IPS-NIHi7 (cell line): ENCODE measurements at regions not wholly inside any gene's neighbourhood (a gene's known extent, or its start where the extent isn't known, plus 50 kb on each side); places are given as distances from the start of the nearest gene placed in this dataset.
"Not testable (repeated sequence)": the region's sequence is repeated elsewhere in the genome, so short reads cannot be mapped to it uniquely, and the experiment has no call there.

Source experiments
- DNase-seq: peaks from one replicate; pipeline ENCODE4 v3.0.0; 2012; ENCODE audit warnings: mixed read lengths; ENCODE audit errors: extremely low spot score

- not testable (repeated sequence) for DNase-seq
Observed at GRCh38 chr20:53721445-53721963, 127.9 kb upstream of the ZNF217 start.

GRCh38 chr20:53719171-53719803, 125.6 kb upstream of the ZNF217 start:
- not testable (repeated sequence) for DNase-seq

- no peak for DNase-seq
Observed at GRCh38 chr20:53718142-53719021, 124.7 kb upstream of the ZNF217 start.

- no peak for DNase-seq
Observed at GRCh38 chr20:53716395-53716794, 122.8 kb upstream of the ZNF217 start.

- no peak for DNase-seq
Observed at GRCh38 chr20:53714524-53714923, 120.9 kb upstream of the ZNF217 start.

GRCh38 chr20:53713328-53714056, 119.9 kb upstream of the ZNF217 start:
- peak; percentile 51 for DNase-seq

- no peak for DNase-seq
Observed at GRCh38 chr20:53712212-53712977, 118.8 kb upstream of the ZNF217 start.

GRCh38 chr20:53711333-53712211, 117.9 kb upstream of the ZNF217 start:
- DNase-seq, result no peak

GRCh38 chr20:53708129-53708968, 114.7 kb upstream of the ZNF217 start:
- DNase-seq, result no peak

GRCh38 chr20:53707371-53708055, 113.9 kb upstream of the ZNF217 start:
- DNase-seq, result no peak

- DNase-seq, result no peak
Observed at GRCh38 chr20:53706466-53707370, 113.1 kb upstream of the ZNF217 start.

- no peak for DNase-seq
Observed at GRCh38 chr20:53706008-53706465, 112.4 kb upstream of the ZNF217 start.

GRCh38 chr20:53702617-53703016, 109.0 kb upstream of the ZNF217 start:
- no peak for DNase-seq

GRCh38 chr20:53699906-53700305, 106.3 kb upstream of the ZNF217 start:
- no peak for DNase-seq

- DNase-seq, result no peak
Observed at GRCh38 chr20:53699085-53699674, 105.5 kb upstream of the ZNF217 start.

GRCh38 chr20:53698371-53698978, 104.8 kb upstream of the ZNF217 start:
- no peak for DNase-seq
